ENCODE measurements at regions not wholly inside any gene's neighbourhood (a gene's known extent, or its start where the extent isn't known, plus 50 kb on each side); places are given as distances from the start of the nearest gene placed in this dataset.

GRCh38 chr6:103114582-103114981 is 1721.1 kb downstream of the GRIK2 start:
- TF ChIP-seq CTCF (IDR thresholded peaks at IDR 0.05; ENCODE audit: control extremely low read depth in 1 of 3, insufficient read depth in 1 of 3, low read depth in 1 of 3, low read length in 3 of 3) (no peak), SIN3A (conservative IDR thresholded peaks at IDR 0.05 in 1 of 2, IDR thresholded peaks at IDR 0.05 in 1 of 2; ENCODE audit: low read depth in 1 of 2, low read length in 2 of 2) (no peak), BRCA1 (IDR thresholded peaks at IDR 0.05; ENCODE audit: low read depth, low read length) (no peak), BACH1 (IDR thresholded peaks at IDR 0.05; ENCODE audit: low read length) (no peak), TAF1 (IDR thresholded peaks at IDR 0.05; ENCODE audit: low read depth, low read length) (no peak), YY1 (IDR thresholded peaks at IDR 0.05; ENCODE audit: low read depth, low read length) (no peak), ZNF274 (IDR thresholded peaks at IDR 0.05; ENCODE audit: borderline replicate concordance, extremely low read depth, low read length) (no peak), EZH2 (IDR thresholded peaks at IDR 0.05; ENCODE audit: low read depth, low read length, severe bottlenecking) (no peak), POLR2A (IDR thresholded peaks at IDR 0.05; ENCODE audit: control extremely low read depth in 1 of 2, low read depth in 2 of 2, low read length in 2 of 2) (no peak), JUND (IDR thresholded peaks at IDR 0.05; ENCODE audit: low read length) (no peak), POLR2AphosphoS5 (IDR thresholded peaks at IDR 0.05; ENCODE audit: low read depth, low read length) (no peak)

Measured in H1 (cell line).